Fibroblast of lung (primary cell): ENCODE measurements at regions not wholly inside any gene's neighbourhood (a gene's known extent, or its start where the extent isn't known, plus 50 kb on each side); places are given as distances from the start of the nearest gene placed in this dataset.

ENCODE experiments used
- EZH2 ChIP-seq: IDR thresholded peaks from 2 replicates; pipeline ENCODE4 v1.5.1; 2012; ENCODE audit warnings: low read length, control low read depth, mild to moderate bottlenecking; ENCODE audit errors: missing control alignments
- TF ChIP-seq, protein P1 (sequence below), 2 donors: IDR thresholded peaks in 1 of 2; conservative IDR thresholded peaks in 1 of 2; 1 replicate in 1 of 2; 2 replicates in 1 of 2; pipeline ENCODE4 v1.5.1; 2011 to 2012; ENCODE audit warnings: low read length in 2 of 2, control low read depth in 1 of 2, inconsistent platforms in 1 of 2, low read depth in 1 of 2, mild to moderate bottlenecking in 1 of 2

DNA sequence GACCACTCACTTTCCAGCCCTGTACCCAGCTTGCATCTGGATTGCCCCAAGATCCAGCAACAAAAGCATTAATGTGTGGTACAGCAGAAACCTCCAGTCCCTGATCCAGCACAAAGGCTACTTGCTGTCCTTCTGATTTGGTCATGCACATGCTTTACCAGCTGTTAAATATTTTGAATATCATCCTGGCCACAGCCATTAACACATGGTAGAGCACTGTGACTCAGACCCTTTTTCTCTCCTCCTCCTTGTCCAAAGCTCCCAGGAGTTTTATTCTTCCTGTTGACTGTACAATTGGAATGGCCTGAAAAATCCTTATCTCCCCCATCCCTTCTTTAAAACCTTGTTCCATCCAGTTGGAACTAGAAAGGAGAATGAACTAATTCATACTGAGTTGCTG is 419.7 kb upstream of the TNP1 start:
- TF ChIP-seq, protein P1, sequence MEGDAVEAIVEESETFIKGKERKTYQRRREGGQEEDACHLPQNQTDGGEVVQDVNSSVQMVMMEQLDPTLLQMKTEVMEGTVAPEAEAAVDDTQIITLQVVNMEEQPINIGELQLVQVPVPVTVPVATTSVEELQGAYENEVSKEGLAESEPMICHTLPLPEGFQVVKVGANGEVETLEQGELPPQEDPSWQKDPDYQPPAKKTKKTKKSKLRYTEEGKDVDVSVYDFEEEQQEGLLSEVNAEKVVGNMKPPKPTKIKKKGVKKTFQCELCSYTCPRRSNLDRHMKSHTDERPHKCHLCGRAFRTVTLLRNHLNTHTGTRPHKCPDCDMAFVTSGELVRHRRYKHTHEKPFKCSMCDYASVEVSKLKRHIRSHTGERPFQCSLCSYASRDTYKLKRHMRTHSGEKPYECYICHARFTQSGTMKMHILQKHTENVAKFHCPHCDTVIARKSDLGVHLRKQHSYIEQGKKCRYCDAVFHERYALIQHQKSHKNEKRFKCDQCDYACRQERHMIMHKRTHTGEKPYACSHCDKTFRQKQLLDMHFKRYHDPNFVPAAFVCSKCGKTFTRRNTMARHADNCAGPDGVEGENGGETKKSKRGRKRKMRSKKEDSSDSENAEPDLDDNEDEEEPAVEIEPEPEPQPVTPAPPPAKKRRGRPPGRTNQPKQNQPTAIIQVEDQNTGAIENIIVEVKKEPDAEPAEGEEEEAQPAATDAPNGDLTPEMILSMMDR (conservative IDR thresholded peaks at IDR 0.05 in 1 of 2, IDR thresholded peaks at IDR 0.05 in 1 of 2; ENCODE audit: low read depth in 1 of 2, low read length in 2 of 2): no peak
- TF ChIP-seq EZH2: no peak
